ENCODE measurements at regions not wholly inside any gene's neighbourhood (a gene's known extent, or its start where the extent isn't known, plus 50 kb on each side); places are given as distances from the start of the nearest gene placed in this dataset.
"Not testable (repeated sequence)": the region's sequence is repeated elsewhere in the genome, so short reads cannot be mapped to it uniquely, and the experiment has no call there.

DNA sequence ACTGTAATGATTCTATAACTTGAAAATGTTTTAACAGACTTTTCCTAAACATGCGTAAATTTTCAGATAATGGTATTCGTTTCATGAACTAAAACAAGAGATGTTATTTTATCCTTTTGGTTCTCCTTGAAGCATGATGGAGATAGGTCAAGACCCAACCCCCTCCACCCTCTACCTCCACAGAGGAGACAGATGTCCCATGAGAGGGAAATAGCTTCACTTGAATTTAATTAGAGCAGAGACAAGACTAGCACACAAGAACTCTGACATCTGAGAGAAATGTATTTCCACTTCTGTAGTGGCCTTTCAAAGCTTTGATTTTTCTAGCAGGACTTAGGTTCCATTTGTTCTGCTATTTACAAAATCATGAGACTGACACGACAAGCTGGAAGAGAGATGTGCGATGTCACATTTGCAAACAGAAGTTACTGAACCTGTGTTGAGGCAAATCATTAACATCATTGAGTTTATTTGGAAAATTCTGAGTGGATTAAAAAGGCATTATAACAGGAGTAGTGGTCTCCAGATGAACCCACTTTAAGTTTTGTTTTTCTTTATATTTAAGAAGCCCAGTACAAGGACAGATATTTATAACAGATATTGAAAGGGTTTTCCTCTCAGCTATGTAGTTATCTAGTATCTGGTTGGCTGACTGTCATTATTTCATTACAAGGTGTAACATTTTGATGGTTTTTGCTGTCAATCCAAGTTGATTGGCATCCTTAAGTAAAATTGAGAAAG is 276.2 kb downstream of the ASXL3 start:
- no peak for DNase-seq (ENCODE audit: low spot score)

DNA sequence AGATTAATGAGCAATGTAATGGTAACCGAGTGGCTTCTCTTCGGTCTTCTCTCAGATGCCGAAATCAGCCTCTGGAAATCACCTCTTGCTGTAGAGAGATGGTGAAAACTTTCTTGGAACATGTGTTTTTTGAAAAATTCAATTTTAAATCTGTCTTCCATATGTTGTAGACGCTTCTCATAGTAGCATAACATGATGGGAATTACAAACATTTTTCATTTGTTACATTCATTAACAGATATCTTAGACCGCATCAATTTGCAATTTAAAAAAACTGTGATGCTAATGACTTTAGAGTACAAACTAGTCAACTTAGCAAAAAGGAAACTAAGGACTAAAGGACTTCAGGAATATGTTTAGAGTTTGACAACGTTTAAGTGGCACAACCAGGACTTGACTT is 275.2 kb downstream of the ASXL3 start:
- no peak for DNase-seq (ENCODE audit: low spot score)

DNA sequence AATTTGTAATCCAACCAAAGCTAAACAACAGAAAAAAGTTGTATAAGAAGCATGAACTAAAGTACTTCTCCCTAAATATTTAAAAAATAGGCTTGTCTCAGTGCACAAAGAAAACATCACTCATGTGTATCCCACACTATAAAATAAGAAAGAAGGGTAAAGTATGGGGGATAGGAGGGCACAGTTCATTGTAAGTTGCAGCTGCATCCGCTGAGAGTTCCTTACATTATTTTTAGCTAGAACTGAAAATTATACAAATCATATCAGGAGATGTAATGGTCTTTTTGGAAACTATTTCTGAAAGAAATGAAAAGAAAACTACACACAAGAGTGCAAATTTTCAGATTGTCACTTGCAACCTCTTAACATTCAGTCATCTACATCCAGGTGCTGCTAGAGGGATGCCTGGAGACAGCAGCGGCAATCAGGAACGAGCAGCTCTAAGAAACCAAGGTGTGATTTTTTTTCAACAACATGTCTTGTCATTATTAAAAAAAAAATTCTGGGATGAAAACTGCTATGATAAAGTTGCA is 273.6 kb downstream of the ASXL3 start:
- DNase-seq (ENCODE audit: low spot score): no peak

DNA sequence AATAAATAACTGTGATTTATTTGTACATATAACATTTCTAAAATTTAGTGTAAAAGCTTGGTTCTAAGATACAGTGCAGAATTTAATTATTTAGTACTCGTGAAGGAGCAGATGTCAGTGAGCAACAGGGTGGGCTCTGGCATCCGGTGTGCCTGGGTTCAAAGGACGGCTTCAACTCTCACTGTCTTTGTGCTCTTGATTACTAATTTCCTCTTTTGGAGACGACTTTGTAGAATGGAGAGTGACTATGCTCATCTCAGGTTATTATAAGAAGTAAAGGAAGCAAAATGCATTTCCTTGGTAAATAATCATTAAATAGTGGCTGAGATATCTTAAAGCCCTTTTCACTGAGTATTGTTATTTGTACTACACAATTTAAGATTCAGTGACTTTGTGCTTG is 271.7 kb downstream of the ASXL3 start:
- DNase-seq (ENCODE audit: low spot score): no peak

DNA sequence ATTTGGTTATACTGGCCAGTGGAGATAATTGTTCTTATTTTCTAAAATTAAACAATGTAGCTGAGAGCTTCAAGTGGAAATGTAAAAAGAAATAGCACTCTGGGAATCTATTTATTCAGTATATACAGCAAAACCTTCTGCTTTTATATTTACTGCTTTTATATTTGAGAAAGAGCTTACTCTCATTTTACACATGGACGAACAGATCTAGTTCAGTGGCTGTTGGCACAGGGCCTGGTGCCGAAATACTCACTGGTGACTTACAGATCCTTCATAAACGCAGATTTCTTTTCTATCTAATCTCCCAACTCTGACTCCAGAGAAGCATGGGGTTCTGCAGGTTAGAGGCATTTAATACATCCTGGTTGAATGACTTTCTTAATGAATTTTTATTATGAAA is 266.2 kb downstream of the ASXL3 start:
- no peak for DNase-seq (ENCODE audit: low spot score)

DNA sequence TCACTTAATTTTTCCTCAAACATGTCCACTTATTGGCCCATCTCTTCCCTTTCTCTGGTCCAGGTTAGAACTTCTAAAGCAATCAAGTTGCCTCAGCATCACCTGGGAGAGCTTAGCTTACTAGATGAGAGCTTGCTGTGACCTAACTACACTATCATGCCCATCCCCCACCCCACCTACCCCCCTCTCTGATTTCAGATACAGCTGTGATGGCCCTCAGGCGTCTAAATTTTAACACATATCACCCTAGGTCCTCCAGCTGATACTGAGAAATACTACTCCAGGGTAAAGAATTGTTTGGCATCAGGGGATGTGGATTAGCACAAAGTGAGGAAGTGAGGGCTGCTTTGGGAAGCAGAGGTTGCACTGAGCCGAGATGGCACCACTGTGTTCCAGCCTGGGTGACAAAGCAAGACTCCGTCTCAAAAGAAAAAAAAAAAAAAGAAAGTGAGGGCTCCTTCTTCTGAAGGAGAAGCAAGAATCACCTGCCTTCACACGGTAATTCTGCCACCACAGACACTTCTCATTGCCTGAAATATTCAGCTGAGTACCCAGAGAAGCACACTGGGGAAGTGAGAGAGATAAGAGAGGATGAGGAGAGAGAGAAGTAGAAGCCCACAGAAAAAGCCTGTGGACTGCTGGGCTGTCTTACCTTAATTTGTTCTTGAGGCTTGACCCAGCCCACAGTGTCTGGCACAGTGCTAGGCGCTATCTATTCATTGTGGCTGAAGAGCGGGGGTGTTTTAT is 263.4 kb downstream of the ASXL3 start:
- DNase-seq (ENCODE audit: low spot score): no peak

DNA sequence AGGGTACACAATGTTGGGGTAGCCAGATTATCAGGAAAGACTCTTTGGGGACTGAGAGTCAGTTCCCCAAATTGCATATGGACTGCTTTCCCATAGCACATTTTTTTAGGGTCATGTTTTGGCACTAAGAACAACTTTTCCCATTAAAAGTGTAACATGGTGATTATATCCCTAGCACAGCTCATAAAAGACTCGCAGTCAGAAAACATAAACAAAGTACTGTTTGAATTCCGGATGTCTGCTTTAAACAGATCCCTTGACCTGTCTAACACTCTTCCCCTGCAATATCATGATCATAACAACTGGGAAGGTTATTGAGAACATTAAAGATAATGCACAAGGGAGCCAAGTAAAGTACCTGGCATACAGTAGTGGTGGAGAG is 262.2 kb downstream of the ASXL3 start:
- DNase-seq (ENCODE audit: low spot score): no peak

DNA sequence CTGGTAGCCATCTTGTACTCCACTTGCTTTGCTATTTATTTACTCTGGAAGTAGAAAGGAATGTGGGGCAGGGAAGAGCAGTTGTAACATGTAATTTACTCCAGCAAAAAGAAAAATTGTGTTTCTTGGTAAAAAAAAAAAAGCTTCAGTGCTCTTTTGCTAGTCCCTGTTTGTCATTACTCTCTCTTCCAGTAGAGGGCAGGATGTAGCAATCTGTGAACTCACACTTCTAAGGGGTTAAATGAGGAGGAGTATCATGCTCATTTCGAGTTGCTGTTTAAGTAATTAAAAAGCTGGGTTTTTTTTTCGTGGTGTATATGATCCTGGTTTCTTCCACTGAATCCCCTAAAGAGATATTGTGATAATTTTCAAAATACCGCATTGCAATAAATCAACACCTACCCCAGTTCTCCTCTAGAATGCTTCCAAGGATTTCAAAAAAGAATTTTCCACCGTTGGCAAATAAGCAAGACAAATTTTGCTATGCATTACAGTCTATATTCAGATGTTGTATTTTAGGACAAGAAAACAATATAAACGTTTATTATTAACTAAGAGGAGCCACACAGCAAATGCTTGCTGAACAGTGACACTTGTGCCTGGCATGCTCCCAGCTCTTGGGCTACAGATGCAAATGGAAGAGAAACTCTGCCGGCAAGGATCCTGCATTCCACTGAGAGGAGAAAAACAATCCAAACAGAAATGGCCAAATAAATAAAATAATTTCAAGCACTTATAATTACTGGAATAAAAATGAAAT is 261.6 kb downstream of the ASXL3 start:
- DNase-seq (ENCODE audit: low spot score): peak; percentile 41

DNA sequence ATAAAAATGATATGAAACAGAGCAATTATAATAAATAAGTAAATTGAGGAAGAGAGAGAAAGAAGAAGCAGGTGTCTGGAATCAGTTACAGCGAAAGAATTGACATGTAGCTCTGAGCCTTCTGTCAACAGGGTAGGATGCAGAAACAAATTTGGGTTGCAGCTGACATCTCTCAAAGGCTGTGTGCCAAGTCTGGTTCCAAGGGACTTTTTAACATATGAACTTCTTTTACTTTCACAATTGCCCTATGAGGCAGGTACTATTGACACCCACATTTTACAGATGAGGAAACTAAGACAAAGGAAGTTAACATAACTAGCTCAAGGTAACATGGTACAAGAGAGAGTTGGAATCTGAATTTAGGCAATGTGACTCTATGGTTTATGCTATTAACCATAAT is 260.0 kb downstream of the ASXL3 start:
- no peak for DNase-seq (ENCODE audit: low spot score)

DNA sequence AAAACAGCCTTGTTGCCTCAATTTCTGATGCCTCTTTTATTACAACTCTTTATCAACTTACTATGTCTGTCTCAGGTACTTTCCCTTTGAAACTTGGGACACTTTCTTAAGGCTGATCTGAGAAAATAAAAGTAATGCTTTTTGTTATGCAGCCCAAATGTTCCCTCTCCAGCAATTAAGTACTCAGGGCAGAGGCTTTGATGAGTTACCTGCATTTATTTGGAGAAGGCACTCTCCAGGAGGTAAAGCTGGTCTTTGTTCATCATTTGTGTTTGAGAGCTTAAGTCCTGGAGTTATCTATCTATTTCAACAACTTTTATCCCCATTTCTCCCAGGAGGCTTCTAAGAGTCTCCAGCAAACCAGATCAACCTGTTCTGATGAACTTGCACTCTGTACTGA is 259.2 kb downstream of the ASXL3 start:
- no peak for DNase-seq (ENCODE audit: low spot score)

DNA sequence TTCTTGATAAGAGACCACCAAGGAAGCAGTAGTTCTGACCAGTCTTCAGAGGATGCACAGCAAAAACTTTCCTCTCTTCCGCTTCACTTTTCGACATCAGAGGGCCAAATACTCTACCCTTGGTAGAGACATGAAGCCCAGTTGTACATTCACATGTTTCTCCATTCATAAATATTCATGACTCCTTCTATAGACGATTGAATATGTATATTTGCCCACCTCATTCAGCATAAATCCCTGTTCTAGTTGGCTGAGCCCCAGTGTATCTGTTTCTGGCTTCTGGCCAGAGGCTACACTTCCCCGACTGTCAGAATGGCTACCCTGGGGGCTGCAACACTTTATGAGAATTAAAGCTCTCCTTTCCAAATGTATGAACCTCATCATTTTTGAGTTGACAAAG is 258.5 kb downstream of the ASXL3 start:
- no peak for DNase-seq (ENCODE audit: low spot score)

DNA sequence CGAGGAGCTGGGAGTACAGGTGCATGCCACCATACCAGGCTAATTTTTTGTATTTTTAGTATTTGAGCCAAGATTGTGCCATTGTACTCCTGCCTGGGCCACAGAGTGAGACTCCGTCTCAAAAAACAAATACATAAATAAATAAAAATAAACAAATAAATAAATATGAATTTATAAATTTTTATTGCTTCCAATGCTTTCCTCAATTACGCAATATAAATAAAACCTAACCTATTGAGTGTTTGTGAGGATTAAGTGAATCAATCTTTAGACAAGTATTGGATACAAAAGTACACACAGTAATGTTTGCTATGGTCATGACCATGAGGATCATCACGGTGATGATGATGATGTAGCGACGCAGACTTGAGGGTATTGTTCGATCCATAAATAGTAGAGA is 257.4 kb downstream of the ASXL3 start:
- no peak for DNase-seq (ENCODE audit: low spot score)

DNA sequence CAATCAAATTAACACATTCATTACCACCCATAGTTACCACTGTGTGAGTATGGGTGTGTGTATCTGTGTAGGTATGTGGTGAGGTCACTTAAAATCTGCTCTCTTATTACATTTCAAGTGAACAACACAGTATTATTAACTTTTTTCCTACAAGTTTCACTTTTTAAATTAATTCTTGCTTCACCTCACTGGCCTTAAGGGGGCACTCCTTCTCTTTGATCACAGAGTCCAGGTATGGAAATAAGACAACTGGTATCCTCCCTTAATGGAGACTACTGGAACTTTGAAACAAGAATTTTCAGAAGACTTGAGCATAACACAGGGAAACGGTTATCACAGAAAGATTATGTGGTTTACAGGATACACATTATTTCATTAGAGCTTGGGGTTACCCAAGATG is 255.8 kb downstream of the ASXL3 start:
- no peak for DNase-seq (ENCODE audit: low spot score)

DNA sequence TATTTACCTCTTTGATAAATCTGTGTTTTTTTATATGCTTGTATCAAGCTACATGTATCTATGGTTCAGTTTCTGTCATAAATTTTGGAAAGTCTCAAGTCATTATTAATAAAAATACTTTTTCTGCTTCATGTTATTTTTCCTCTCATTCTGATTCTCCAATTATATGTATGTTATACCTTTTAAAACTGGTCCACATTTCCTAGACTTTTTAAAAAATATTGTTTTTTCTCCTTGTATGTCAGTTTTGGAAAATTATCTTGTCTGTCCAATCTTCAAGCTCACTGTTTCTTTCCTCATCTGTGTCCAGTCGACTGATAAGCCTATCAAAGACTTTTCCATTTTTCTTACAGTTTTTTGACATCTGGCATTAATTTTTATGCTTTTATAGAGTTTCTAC is 253.4 kb downstream of the ASXL3 start:
- no peak for DNase-seq (ENCODE audit: low spot score)

DNA sequence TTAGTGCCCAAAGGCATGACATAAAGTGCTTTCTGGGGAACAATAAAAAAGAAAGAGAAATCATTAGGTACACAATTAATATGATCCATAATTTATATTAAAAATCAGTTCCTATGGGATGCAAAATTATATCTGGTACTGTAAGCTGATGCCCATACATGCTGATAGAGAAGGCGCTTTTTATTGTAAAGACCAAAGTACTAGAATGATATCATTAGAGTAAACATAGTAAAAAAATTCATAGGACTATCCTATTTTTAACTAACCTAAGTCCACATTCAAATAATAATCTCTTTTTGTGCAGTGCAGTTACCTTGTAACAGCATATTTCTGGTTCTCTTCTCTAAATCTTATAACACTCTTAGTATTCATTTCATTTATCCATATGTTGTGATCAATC is 252.2 kb downstream of the ASXL3 start:
- no peak for DNase-seq (ENCODE audit: low spot score)

DNA sequence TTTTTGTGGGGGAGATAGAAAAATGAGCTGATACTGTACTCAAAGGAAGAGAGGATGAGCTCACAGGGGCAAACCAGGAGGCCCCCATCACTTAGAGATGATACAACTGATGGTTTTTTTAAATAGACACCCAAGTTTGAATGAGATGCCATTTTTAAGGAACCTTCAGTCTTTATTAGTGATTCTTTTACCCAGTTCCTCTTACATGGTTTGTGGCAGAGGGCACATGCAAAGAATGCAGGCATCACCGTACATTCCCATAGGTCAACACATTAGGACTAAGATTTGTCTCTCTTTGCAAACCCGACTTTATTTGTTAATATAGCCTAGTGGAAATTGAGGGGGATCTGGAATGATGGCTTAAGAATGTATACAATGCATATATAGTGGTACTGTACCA is 250.9 kb downstream of the ASXL3 start:
- DNase-seq (ENCODE audit: low spot score): no peak

DNA sequence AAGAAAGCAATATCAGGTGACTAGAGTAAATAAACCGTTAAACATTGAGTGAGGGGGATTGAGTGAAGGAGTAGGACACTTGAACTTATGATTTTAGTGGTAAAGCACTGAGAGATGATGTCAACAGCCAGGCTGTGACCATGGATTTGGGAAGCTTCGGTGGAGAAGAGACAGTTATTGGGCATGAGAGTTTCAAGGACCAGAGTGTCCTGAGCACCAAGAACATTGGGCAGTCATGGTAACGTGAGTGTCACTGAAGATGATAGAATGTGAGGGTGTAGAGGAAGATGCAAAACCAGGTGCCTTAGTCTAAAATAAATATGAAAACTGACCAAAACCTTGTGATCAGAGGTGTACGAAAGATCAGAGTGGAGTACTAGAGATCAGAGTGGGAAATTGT is 248.1 kb downstream of the ASXL3 start:
- DNase-seq (ENCODE audit: low spot score): no peak

DNA sequence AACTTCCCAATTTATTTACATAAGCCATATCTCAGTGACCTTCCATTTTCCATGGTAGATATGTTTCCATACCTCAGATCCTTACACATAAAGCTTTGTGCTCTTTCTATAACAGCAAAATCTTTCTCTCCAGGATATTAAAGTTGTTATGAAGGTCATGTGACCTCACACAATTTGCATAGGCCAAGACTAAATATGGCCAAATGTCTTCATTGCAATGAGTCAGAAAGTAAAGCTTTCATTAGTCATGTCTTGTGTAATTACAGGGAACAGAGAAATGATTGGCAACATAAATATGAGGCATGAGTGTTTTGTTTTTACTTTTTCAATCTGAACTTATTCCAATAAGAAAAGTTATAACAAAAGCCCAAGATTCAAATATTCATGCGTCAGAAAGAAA is 243.5 kb downstream of the ASXL3 start:
- DNase-seq (ENCODE audit: low spot score): no peak

DNA sequence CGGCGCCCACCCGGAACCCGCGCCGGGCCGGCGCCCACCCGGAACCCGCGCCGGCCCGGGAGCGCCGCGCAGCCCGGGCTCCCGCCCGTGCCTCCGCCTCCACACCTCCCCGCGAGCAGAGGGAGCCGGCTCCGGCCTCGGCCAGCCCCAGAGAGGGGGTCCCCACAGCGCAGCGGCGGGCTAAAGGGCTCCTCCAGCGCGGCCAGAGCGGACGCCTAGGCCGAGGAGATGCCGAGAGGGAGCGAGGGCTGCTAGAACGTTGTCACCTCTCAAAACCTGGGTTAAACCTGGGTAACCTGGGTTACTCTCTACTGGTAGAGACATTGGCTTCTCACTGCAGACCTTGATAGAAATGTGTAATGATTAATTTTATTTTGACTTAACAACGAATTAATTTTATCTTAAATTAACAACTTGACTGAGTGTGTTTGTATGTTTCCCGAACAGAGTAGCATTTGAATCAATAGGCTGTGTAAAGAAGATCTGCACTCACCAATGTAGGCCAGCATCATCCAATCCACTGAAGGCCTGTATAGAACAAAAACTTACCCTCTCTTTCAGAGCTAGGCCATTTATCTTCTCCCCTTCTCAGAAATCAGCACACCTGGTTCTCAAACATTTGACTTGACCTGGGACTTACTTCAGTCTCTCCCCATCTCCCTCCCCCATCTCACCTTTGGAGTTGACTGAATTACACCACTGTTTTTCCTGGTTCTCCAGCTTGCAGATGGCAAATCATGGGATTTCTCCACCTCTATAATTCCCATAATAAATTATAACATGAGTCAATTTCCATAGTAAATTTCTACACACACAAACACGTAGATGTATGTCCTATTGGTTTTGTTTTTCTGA is 242.7 kb downstream of the ASXL3 start:
- DNase-seq (ENCODE audit: low spot score): no peak

DNA sequence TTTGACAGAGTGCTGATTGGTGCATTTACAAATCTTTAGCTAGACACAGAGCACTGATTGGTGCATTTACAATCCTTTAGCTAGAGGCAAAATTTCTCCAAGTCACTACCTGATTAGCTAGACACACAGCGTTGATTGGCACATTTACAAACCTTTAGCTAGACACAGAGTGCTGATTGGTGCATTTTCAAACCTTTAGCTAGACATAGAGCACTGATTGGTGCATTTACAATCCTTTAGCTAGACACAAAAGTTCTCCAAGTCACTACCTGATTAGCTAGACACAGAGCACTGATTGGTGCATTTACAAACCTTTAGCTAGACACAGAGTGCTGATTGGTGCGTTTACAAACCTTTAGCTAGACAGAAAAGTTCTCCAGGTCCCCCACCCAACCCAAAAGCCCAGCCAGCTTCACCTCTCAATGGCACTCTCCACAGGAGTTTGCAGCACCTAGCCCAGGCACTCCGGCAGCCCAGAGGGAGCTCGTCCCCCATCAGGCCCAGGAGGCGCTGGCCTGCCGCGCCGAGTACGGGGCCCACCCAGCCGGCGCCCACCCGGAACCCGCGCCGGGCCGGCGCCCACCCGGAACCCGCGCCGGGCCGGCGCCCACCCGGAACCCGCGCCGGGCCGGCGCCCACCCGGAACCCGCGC is 241.8 kb downstream of the ASXL3 start:
- DNase-seq (ENCODE audit: low spot score): not testable (repeated sequence)

DNA sequence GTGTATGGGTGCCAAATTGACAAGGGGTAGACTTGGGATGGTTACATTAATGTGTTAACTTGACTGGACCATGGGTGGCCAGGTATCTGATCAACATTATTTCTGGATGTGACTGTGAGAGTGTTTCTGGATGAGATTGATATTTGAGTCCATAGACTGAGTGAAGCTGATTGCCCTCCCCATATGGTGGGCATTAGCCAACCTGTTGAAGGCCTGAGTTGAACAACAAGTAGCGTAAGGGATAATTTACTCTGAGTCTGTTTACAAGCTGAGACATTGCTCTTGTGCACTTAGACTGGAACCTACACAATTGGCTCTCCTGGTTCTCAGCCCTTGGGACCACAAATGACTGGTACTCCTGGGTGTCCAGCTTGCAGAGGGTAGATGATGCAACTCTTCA is 240.1 kb downstream of the ASXL3 start:
- DNase-seq (ENCODE audit: low spot score): no peak
